Sigmoid colon (tissue), 6 donors: ENCODE measurements at regions not wholly inside any gene's neighbourhood (a gene's known extent, or its start where the extent isn't known, plus 50 kb on each side); places are given as distances from the start of the nearest gene placed in this dataset.

ENCODE experiments used
- DNase-seq: peaks from one replicate; pipeline ENCODE4 v3.0.0-alpha.2; 2019
- H3K27ac ChIP-seq, 4 donors: fragments of 200-600 bp; sonication (generic); one replicate each; pipeline ENCODE4 v1.5.1; 2016 to 2019; ENCODE audit warnings: mild to moderate bottlenecking in 1 of 4
- H3K27me3 ChIP-seq, 3 donors: fragments of 200-600 bp; sonication (generic); one replicate each; pipeline ENCODE4 v1.5.1; 2019; ENCODE audit warnings: mild to moderate bottlenecking in 1 of 3
- H3K36me3 ChIP-seq, 4 donors: fragments of 200-600 bp; sonication (generic); one replicate each; pipeline ENCODE4 v1.5.1; 2016 to 2019
- H3K4me1 ChIP-seq, 4 donors: fragments of 200-600 bp; sonication (generic); one replicate each; pipeline ENCODE4 v1.5.1; 2017 to 2019
- H3K4me3 ChIP-seq, 4 donors: fragments of 200-600 bp; sonication (generic); one replicate each; pipeline ENCODE4 v1.5.1; 2017 to 2019; ENCODE audit warnings: mild to moderate bottlenecking in 2 of 4, moderate library complexity in 1 of 4
- H3K9me3 ChIP-seq, 4 donors: fragments of 200-600 bp in 3 of 4; sonication (generic) in 3 of 4; one replicate each; pipeline versions ENCODE4 v1.5.1 to v1.6.1; 2013 to 2019
- EP300 ChIP-seq, 4 donors: sonication (generic); formaldehyde crosslinking; IDR thresholded peaks; one replicate each; pipeline ENCODE4 v1.6.1; 2017; ENCODE audit warnings: antibody characterized with exemption in 4 of 4
- POLR2A ChIP-seq, 2 donors: fragments of 450-650 bp; IDR thresholded peaks; one replicate each; pipeline ENCODE4 v1.6.1; 2016; ENCODE audit warnings: antibody characterized with exemption in 2 of 2, mild to moderate bottlenecking in 2 of 2, moderate library complexity in 2 of 2
- POLR2AphosphoS5 ChIP-seq, 4 donors: sonication (generic); formaldehyde crosslinking; IDR thresholded peaks; one replicate each; pipeline ENCODE4 v1.6.1; 2017; ENCODE audit warnings: antibody characterized with exemption in 4 of 4
- WGBS, 2 donors: extraction: QIAGEN DNeasy Blood & Tissue Kit; methylation state at CpG; one replicate each; pipeline ENCODE4 v1.1.7; 2013; 5-methylcytosine and 5-hydroxymethylcytosine counted together
- intact Hi-C: fragments of 100-400 bp; cut with DNase I; formaldehyde crosslinking; loops from one replicate; pipeline ENCODE4 v1.15.1; 2023
- TF ChIP-seq, protein P1 (sequence below), 4 experiments: fragments of 450-650 bp in 3 of 4; fragments of 200-600 bp in 1 of 4; IDR thresholded peaks; one replicate each; pipeline ENCODE4 v1.5.1; 2016 to 2019; ENCODE audit warnings: antibody characterized with exemption in 4 of 4, mild to moderate bottlenecking in 3 of 4, moderate library complexity in 2 of 4
- donor health status: healthy with polysubstance abuse.
- donor health status: healthy.

DNA sequence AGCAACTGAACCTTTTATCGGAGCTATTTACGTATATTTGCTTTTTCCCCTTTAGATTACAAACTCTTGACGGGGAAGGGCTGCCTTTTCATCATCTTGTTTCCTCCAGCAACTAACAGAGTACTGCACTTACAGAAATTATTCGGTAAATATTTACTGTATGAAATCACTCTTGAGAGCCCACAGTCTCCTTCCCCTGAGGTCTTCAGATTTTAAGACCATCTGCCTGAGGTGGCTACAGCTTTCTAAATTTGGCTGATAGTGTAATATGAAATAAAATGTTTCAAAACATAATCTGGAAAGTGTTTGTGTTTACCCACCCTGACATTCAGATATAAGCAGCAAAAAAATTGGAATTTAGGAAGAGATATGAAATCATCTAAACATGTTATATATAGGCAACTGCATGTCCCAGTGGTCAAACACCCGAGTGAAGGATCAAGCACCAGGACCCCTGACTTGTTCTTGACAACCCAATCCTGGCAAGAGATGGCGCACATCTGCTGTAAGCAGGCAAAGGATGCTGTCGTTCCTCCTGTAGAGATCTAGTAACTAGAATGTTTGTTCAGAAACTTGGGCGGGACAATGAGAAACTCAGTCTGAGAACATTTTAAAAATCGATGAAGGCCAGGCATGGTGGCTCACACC lies 60.9 kb downstream of the SIPA1L2 start:
- Histone ChIP-seq H3K9me3 (no peaks in the 10 kb centered on the region), H3K4me1 (peaks cover 0 to 59% (median 26%) of the 10 kb centered on the region in 4 donors), H3K27me3 (no peaks in the 10 kb centered on the region), H3K36me3 (no peaks in the 10 kb centered on the region), H3K4me3 (no peak overlapping the region), H3K27ac (peak overlapping the region in 3 of 4 donors; percentile 40 to 71 (median 59))
- DNase-seq = no peak
- TF ChIP-seq, protein P1, sequence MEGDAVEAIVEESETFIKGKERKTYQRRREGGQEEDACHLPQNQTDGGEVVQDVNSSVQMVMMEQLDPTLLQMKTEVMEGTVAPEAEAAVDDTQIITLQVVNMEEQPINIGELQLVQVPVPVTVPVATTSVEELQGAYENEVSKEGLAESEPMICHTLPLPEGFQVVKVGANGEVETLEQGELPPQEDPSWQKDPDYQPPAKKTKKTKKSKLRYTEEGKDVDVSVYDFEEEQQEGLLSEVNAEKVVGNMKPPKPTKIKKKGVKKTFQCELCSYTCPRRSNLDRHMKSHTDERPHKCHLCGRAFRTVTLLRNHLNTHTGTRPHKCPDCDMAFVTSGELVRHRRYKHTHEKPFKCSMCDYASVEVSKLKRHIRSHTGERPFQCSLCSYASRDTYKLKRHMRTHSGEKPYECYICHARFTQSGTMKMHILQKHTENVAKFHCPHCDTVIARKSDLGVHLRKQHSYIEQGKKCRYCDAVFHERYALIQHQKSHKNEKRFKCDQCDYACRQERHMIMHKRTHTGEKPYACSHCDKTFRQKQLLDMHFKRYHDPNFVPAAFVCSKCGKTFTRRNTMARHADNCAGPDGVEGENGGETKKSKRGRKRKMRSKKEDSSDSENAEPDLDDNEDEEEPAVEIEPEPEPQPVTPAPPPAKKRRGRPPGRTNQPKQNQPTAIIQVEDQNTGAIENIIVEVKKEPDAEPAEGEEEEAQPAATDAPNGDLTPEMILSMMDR (IDR thresholded peaks at IDR 0.05) = no peak
- TF ChIP-seq POLR2A (IDR thresholded peaks at IDR 0.05) (no peak), EP300 (IDR thresholded peaks at IDR 0.05) (no peak), POLR2AphosphoS5 (IDR thresholded peaks at IDR 0.05) (no peak)
- 77 to 84% methylated on average over 9 of the region's 9 CpGs for WGBS, 2 donors
- intact Hi-C loops = no loop called here

DNA sequence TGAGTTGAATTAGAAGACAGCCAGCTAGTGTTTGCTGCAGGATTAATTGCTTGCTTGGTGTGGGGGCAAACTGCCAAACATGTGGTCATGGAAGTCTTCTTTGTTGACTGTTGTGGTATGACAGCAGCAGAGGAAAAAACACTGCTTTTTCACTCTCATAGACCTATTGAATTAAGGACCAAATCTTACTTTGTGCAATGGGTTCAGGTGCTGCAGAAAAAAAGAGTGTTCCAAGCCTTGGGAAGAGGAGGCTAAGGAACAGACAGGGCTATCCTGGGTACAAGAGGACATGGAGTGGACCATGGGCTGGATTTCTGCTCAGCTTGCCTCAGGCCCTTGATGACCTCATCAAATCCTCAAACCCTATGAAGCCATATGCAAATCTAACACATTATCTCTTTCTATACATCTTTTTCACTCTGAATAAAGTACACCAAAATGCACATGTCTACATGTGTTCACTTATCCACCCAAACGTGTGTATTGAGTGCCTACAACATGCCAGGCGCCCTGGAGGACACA lies 61.5 kb downstream of the SIPA1L2 start:
- intact Hi-C loops = no loop called here
- peaks cover 0 to 62% (median 26%) of the 10 kb centered on the region in 4 donors for H3K4me1 ChIP-seq

DNA sequence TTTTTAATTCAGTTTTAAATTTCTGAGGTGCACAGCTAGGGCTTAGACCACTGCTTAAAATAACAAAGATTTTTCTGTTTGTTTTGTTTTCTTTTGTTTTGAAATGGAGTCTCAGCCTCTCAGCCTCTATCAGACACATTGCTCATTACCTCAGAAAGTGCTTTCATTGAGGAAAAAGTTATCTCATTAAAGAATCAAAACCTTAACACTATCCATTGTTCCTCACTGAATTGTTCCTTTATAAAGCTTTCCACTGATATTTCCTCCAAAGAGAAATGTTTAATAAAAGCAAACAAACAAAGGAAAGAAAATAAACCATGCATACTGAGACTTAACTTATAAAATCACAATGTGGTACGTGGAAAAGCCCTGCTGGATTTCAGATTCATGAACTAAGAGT lies 63.8 kb downstream of the SIPA1L2 start:
- Histone ChIP-seq H3K9me3 (no peaks in the 10 kb centered on the region), H3K27me3 (no peaks in the 10 kb centered on the region), H3K36me3 (no peaks in the 10 kb centered on the region), H3K27ac (peak overlapping the region in 2 of 4 donors; percentile 17 to 30), H3K4me3 (no peak overlapping the region), H3K4me1 (peaks cover 0 to 77% (median 38%) of the 10 kb centered on the region in 4 donors)
- TF ChIP-seq EP300 (IDR thresholded peaks at IDR 0.05) = no peak
- TF ChIP-seq POLR2AphosphoS5 (IDR thresholded peaks at IDR 0.05) = no peak
- TF ChIP-seq, protein P1 (IDR thresholded peaks at IDR 0.05) = no peak
- TF ChIP-seq POLR2A (IDR thresholded peaks at IDR 0.05) = no peak
- intact Hi-C loops = no loop called here
- DNase-seq = no peak
- WGBS, 2 donors = 84 to 86% methylated on average over 1 of the region's 1 CpG

More for the DNA sequence above, 61.5 kb downstream of the SIPA1L2 start:
- Histone ChIP-seq H3K36me3 (no peaks in the 10 kb centered on the region), H3K27ac (peak overlapping the region in 2 of 4 donors; percentile 59 to 71), H3K9me3 (no peaks in the 10 kb centered on the region), H3K27me3 (no peaks in the 10 kb centered on the region), H3K4me3 (no peak overlapping the region)
- 82 to 84% methylated on average over 2 of the region's 2 CpGs for WGBS, 2 donors
- DNase-seq = no peak
- no peak for TF ChIP-seq POLR2A (IDR thresholded peaks at IDR 0.05)
- TF ChIP-seq POLR2AphosphoS5 (IDR thresholded peaks at IDR 0.05) = no peak
- TF ChIP-seq EP300 (IDR thresholded peaks at IDR 0.05) = no peak
- TF ChIP-seq, protein P1 (IDR thresholded peaks at IDR 0.05) = no peak

DNA sequence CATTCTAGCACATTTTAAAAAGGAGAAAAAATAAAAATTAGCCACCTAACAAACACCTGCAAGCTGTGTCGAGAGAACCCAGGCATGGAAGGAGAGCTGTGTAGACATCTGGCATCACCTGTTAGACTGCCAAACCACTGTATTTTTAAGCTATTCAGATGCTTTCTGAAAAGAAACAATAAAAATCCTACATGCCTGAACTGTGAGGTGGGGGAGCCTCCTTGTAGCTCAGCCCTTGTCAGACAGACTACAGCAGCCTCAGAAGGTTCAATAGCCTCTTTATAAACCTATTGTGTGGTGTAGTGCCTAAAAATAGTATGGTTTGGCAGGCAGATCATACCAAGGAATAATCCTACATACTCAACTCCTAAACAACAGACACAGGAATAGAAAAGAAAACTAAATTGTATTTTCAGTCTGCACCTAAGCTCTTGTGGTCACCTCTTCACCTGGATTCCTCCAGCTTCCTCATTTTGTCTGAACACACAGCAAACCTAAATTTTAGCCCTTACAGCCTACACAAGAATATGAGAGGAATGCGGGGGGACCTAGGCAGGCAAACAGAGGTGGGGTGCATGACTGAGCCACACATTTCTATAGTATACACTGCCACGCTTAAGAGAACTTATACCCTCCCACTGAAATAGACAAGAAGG lies 67.0 kb downstream of the SIPA1L2 start:
- 85 to 92% methylated on average over 3 of the region's 3 CpGs for WGBS, 2 donors
- H3K9me3 ChIP-seq = no peaks in the 10 kb centered on the region
- H3K27me3 ChIP-seq = no peaks in the 10 kb centered on the region
- peaks cover 0 to 75% (median 32%) of the 10 kb centered on the region in 4 donors for H3K4me1 ChIP-seq
- intact Hi-C loops = no loop called here
- no peak overlapping the region for H3K4me3 ChIP-seq
- TF ChIP-seq POLR2A (IDR thresholded peaks at IDR 0.05) (no peak), EP300 (IDR thresholded peaks at IDR 0.05) (no peak), POLR2AphosphoS5 (IDR thresholded peaks at IDR 0.05) (no peak)
- TF ChIP-seq, protein P1 (IDR thresholded peaks at IDR 0.05) = no peak
- no peak for DNase-seq
- H3K27ac ChIP-seq = no peak overlapping the region
- no peaks in the 10 kb centered on the region for H3K36me3 ChIP-seq
